T follicular helper cell (primary cell): ENCODE measurements at regions not wholly inside any gene's neighbourhood (a gene's known extent, or its start where the extent isn't known, plus 50 kb on each side); places are given as distances from the start of the nearest gene placed in this dataset.
"Not testable (repeated sequence)": the region's sequence is repeated elsewhere in the genome, so short reads cannot be mapped to it uniquely, and the experiment has no call there.

Experiments
- DNase-seq: peaks from one replicate; pipeline ENCODE4 v3.0.0-alpha.2; 2020; ENCODE audit warnings: low read depth

GRCh38 chr22:23460517-23461031 lies 119.5 kb downstream of the IGLL1 start:
- not testable (repeated sequence) for DNase-seq

DNA sequence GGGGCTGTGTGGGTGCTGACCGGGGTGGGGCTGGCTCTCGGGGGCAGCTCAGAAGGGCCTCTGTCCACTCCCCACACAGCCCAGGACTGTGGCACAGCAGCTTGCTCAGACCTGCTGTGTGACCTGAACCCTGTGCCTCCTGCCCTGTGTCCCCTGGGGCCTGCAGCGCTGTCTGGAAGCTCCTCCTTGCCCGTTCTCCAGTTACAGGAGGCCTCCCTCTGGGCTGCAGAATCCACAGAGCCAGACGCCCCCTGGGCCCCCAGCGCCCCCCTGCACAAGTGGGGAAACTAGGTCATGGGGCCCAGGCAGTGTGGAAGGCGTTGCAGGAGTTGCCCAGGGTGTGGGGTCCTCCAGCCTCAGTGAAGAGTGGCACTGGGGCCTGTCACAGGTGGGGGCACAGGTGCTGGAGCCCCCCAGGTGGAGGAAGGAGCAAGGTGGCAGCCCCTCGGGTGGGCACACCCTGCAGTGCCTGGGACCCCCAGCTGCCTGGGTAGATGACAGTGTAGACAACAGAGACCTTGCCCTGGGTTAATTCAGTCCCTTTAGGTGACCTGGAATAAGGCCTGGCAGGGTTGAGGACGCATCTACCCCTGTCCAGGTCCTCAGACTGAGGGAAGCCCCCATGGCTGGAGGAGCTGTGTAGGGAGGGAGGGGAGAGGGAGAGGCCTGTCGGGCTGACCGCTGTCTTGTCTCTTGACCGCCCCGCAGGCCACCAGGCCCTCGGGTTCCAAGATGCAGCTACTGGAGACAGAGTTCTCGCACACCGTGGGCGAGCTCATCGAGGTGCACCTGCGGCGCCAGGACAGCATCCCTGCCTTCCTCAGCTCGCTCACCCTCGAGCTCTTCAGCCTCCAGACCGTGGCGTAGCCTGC lies 120.2 kb downstream of the IGLL1 start:
- not testable (repeated sequence) for DNase-seq

DNA sequence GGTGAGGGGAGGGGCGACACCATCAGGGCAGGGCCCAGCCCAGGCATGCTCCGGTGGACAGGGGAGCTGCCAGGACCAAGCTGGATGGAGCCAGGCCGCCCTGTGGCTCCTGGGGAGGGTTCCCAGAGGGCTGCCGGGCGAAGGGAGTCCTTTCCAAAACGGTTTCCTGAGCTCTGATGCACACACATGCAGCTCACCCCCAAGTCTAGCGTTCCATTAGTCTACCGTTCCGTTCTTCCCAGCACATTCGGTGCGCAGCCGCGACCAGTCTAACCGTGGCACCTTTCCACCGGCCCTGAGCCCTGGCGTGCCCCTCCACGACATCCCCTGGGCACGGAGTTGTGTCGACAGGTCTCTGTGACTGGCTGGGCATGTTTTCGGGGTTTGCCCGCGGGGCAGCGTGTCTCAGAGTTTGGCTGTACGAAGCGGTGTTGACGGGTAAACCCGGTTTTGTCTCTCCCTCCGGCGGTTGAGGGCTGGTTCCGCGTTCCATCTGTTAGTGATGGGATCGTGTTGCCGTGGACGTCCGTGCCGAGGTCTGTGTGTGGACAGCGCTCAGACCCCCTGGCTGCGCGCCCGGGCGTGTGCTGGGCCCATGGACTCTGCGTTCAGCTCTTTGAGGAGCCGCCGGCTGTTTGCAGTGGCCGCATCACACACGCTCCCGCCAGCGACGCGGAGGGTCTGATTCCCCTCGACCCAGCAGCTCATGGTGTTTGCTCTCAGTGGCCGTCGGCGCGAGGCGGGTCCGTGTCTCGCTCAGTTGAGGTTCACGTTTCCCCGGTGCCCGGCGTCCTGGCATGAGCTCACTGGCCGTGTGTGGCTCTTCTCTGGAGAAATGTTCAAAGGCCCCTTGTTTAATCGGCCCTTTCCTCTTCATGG lies 121.2 kb downstream of the IGLL1 start:
- no peak for DNase-seq

- no peak for DNase-seq
These were observed 122.6 kb downstream of the IGLL1 start for GRCh38 chr22:23457380-23457985.

DNA sequence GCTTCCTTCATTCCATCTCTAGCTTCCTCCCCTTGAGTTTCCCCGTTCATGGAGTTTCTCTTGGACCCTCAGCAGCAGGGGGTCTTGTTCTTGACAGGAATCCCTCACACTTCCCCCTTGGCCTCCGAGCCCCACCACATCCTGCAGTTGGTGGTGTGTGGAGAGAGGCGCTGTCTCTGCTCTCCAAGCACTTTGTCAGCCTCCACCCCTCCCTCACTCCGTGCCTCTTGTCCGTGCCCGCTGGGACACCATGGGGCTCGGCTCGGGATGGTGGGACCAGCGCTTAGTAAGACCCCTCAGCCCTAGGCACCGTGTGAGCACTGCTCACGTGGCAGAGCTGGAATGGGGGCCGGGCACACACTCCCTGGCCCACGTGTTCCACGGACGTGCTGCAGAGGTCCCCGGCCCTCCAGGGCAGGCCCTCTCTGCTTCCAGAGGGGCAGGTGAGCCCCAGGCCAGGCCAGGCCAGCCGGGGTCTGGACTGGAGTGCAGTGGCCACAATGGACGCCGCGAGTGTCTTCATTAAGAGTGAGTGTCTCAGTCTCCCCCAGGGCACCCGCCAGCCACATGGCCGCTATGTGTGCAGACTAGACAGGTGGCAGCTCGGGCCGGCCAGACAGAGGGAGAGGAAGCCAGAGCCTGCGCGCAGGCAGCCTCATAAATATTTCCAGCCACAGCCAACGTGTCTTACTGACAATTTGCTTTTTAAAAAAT lies 123.3 kb downstream of the IGLL1 start:
- not testable (repeated sequence) for DNase-seq

DNA sequence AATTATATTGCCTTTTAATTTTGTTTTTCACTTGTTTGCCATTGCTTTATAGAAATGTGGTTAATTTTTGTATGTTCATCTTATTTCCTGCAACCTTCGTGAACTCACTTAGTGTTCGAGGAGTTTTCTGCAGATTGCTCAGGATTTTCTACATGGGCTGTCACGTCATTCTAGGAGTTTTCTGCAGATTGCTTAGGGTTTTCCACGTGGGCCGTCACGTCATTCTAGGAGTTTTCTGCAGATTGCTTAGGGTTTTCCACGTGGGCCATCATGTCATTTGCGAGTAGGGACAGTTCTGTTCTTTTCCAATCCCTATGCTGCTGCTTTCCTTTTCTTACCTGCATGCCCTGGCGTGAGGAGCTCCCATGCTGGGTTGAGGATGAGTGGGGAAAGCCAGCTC lies 125.7 kb downstream of the IGLL1 start:
- not testable (repeated sequence) for DNase-seq

- no peak for DNase-seq
These were observed 126.8 kb downstream of the IGLL1 start for GRCh38 chr22:23453277-23453676.

GRCh38 chr22:23452231-23453010 lies 127.7 kb downstream of the IGLL1 start:
- no peak for DNase-seq

- DNase-seq = not testable (repeated sequence)
These were observed 128.4 kb downstream of the IGLL1 start for GRCh38 chr22:23451452-23452230.

DNA sequence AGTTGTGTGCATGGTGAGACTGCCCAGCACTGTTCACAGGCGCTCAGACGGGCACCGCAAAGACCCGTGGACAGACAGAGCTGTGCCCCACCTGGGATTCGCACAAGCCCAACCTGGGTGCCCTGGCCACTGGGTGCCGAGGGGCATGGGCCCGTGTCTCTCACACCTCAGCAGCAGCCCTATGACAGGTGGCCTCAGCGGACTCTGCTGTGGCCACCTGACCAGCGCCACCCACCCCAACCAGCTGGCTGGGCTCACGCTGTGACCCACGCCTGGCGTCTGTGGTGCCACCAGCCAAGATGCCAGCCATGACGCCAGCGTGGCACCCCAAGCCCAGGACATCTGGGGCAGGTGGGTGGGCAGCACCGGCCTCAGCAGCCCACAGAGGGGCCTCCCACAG lies 129.3 kb downstream of the IGLL1 start:
- not testable (repeated sequence) for DNase-seq

GRCh38 chr22:23450434-23450795 lies 129.7 kb downstream of the IGLL1 start:
- DNase-seq = no peak

DNA sequence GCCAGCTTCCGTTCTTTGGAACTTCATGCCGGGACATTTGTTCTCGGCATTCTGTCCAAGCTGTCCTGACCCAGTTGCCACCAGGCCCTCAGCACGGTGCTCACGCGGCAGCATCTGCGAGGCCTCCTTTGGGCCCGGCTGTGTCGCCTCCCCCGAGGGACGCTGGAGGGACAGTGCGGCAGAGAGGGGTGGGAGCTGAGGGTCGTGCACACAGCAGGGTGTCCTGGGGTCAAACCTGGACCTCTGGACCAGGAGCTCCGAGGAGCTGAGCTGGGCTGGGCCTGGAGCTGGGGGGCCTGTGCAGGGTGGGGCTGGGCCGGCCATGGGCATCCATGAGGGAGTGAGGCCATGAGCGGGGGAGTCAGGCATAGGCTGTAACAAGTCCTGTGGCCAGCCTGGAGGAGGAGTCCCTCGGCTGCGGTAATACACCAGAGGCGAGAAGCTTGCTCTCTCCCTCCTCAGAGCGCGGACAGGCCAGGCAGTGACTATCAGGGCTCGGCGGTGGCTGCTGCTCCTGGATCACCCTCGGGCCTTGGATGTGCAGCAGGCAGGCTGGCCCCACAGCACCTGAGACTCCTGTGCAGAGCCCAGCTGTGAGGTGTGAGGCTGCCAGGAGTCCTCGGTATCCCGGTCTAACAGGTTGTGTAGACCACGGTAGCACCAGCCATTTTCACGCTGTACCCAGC lies 130.2 kb downstream of the IGLL1 start:
- not testable (repeated sequence) for DNase-seq

- not testable (repeated sequence) for DNase-seq
These were observed 131.4 kb downstream of the IGLL1 start for GRCh38 chr22:23448499-23449288.

- DNase-seq = no peak
These were observed 133.2 kb downstream of the IGLL1 start for GRCh38 chr22:23446796-23447350.

DNA sequence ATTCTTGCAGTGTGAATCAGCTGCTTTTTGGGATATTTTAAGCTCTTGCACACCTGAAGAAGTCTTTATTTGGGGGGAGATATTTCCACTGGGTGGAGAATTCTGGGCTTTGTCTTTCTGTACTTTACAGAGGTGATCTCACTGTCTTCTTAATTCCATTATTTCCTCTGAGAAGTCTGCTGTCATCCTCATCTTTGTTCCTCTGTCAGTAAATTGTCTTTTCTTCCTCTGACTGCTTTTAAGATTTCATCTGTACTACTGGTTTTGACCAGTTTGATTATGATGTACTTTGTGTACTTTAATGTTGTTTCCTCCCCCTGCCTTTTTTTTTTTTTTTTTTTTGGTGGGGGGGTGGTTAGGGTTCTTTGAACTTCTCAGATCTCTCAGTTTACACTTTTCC lies 133.9 kb downstream of the IGLL1 start:
- DNase-seq = not testable (repeated sequence)

DNA sequence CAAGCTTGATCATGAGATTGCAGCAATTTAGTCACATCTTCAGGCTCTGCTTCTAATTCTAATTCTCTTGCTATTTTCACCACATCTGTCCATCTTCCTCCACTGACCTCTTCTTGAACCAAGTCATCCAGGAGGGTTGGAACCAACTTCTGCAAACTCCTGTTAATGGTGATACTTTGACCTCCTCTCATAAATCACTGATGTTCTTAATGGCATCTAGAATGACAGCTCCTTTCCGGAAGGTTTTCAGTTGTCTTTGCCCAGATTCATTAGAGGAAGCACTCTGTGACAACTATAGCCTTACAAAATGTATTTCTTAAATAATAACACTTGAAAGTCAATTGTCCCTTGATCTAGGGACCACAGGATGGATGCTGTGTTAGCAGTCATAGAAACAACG lies 136.2 kb downstream of the IGLL1 start:
- DNase-seq = not testable (repeated sequence)

GRCh38 chr22:23439581-23439980 lies 140.5 kb downstream of the IGLL1 start:
- not testable (repeated sequence) for DNase-seq

- DNase-seq = no peak
These were observed 141.9 kb downstream of the IGLL1 start for GRCh38 chr22:23438216-23438615.
